Parathyroid adenoma (tissue), 2 donors: ENCODE measurements at regions not wholly inside any gene's neighbourhood (a gene's known extent, or its start where the extent isn't known, plus 50 kb on each side); places are given as distances from the start of the nearest gene placed in this dataset.
A peak's percentile ranks its signal among the peaks of the same experiment; 100 is the strongest.

Experiments used
- H2AFZ ChIP-seq: fragments of 300-600 bp; sonication (generic); one replicate; pipeline ENCODE4 v1.7.0; 2017; ENCODE audit warnings: antibody characterized with exemption, mild to moderate bottlenecking
- H3K27ac ChIP-seq: fragments of 300-600 bp; sonication (generic); one replicate; pipeline ENCODE4 v1.7.0; 2017
- H3K27me3 ChIP-seq: fragments of 300-600 bp; sonication (generic); one replicate; pipeline ENCODE4 v1.7.0; 2017; ENCODE audit warnings: low read length; ENCODE audit not compliant: control insufficient read depth, insufficient read depth
- H3K36me3 ChIP-seq: fragments of 300-600 bp; sonication (generic); one replicate; pipeline ENCODE4 v1.7.0; 2017; ENCODE audit warnings: low read length; ENCODE audit not compliant: control insufficient read depth, insufficient read depth
- H3K4me1 ChIP-seq: fragments of 300-600 bp; sonication (generic); one replicate; pipeline ENCODE4 v1.7.0; 2017; ENCODE audit warnings: control low read depth
- H3K4me2 ChIP-seq: fragments of 300-600 bp; sonication (generic); one replicate; pipeline ENCODE4 v1.7.0; 2017; ENCODE audit warnings: low read length
- H3K4me3 ChIP-seq: fragments of 300-600 bp; sonication (generic); one replicate; pipeline ENCODE4 v1.7.0; 2017; ENCODE audit warnings: low read depth, low read length
- H3K79me2 ChIP-seq: fragments of 300-600 bp; sonication (generic); one replicate; pipeline ENCODE4 v1.7.0; 2017; ENCODE audit warnings: control low read depth
- H3K9ac ChIP-seq: fragments of 300-600 bp; sonication (generic); one replicate; pipeline ENCODE4 v1.7.0; 2017; ENCODE audit warnings: mild to moderate bottlenecking
- H3K9me3 ChIP-seq: fragments of 300-600 bp; sonication (generic); one replicate; pipeline ENCODE4 v1.7.0; 2017; ENCODE audit warnings: low read length; ENCODE audit not compliant: control insufficient read depth
- TF ChIP-seq, protein P1 (sequence below): fragments of 300-600 bp; sonication (generic); IDR thresholded peaks from one replicate; pipeline ENCODE4 v1.7.0; 2017; ENCODE audit warnings: antibody characterized with exemption, mild to moderate bottlenecking
- donor health status: primary hyperparathyroidism.

DNA sequence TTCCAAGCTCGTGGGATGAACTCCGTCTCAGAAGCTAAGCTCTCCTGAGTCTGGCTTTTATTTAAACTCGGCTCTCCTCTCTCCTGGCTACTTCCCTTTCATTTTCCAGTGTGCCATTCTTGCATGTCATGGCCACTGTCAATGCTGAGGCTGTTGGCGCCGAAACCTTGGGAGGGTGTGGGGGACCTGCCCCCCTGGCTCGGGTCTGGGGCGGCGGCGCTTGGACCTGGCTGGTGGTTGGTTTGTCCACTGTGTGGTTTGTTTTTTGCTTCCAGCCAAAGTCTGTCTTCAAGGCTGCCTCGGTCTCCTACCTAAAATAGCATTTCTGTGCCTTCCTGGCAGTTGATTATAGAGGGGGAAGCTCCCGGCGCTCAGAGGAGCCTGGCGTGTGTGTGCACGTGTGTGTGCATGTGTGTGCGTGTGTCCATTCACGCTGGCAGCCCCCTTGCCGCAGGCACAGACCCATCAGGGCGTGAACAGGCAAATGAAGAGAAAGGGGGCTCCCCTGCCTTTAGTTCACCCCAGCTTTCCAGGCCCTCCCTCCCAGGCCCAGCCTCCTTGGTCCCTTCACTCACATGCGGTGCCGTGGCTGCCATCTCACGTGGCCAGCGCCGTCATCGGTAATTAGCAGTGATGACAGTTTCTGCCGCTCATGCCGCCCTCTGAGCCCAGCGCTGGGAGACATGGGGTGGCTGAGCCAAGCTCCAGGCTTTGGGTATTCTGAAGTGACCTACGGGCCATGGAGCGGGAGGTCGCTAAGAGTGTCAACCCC, 179.9 kb downstream of the SEC14L1 start:
- Histone ChIP-seq H3K79me2 (peaks cover 67% of the 10 kb centered on the region), H3K4me2 (peak overlapping the region; percentile 17), H3K9me3 (no peaks in the 10 kb centered on the region), H3K27ac (no peak overlapping the region), H3K9ac (no peak overlapping the region), H2AFZ (no peak overlapping the region), H3K4me1 (peaks cover 25% of the 10 kb centered on the region), H3K27me3 (no peaks in the 10 kb centered on the region), H3K4me3 (no peak overlapping the region), H3K36me3 (no peaks in the 10 kb centered on the region)
- TF ChIP-seq, protein P1, sequence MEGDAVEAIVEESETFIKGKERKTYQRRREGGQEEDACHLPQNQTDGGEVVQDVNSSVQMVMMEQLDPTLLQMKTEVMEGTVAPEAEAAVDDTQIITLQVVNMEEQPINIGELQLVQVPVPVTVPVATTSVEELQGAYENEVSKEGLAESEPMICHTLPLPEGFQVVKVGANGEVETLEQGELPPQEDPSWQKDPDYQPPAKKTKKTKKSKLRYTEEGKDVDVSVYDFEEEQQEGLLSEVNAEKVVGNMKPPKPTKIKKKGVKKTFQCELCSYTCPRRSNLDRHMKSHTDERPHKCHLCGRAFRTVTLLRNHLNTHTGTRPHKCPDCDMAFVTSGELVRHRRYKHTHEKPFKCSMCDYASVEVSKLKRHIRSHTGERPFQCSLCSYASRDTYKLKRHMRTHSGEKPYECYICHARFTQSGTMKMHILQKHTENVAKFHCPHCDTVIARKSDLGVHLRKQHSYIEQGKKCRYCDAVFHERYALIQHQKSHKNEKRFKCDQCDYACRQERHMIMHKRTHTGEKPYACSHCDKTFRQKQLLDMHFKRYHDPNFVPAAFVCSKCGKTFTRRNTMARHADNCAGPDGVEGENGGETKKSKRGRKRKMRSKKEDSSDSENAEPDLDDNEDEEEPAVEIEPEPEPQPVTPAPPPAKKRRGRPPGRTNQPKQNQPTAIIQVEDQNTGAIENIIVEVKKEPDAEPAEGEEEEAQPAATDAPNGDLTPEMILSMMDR = no peak

DNA sequence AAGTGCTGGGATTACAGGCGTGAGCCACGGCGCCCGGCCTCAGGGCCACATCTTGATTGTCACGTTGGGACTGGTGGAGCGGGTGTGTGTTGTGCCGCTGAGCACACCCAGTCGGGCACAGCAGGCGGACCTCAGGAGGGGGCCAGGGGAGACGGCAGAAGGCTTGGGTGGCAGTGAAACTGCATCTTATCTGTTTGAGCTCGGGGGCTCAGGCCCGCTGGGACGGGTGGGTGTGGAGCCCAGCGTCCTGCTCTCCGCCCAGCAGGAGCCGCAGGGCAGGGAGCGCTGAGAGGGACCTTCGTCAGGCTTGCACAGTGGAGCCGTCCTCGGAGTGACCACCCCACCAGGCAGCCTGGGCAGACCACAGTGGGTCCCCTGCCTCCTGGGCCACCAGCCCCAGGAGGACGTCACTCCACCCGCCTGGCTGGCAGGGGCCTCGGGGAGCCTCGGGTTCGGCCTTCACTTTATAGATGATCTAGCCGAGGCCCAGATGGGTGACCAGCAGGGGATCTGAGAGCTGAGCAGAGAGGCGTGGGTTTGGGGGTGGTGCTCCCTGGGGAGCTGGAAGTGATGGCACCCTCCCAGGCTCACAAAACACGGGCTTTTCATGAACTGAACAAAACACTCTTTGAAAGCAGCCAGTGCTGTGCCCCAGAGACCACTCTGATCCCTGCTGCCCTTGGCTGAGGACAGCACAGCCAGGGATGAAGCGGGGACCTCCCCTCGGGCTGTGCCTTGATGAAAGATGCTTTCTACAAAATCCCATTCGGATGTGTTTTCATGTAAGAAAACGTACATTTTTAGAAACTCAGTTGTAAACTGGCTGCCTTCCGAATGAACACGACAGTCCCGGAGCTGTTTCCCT, 181.1 kb downstream of the SEC14L1 start:
- Histone ChIP-seq H3K79me2 (peaks cover 67% of the 10 kb centered on the region), H3K27me3 (no peaks in the 10 kb centered on the region), H3K4me2 (peak overlapping the region; percentile 48), H3K9me3 (no peaks in the 10 kb centered on the region), H2AFZ (no peak overlapping the region), H3K36me3 (no peaks in the 10 kb centered on the region), H3K27ac (peak overlapping the region; percentile 85), H3K4me3 (no peak overlapping the region), H3K4me1 (peaks cover 25% of the 10 kb centered on the region), H3K9ac (no peak overlapping the region)
- TF ChIP-seq, protein P1 = no peak

DNA sequence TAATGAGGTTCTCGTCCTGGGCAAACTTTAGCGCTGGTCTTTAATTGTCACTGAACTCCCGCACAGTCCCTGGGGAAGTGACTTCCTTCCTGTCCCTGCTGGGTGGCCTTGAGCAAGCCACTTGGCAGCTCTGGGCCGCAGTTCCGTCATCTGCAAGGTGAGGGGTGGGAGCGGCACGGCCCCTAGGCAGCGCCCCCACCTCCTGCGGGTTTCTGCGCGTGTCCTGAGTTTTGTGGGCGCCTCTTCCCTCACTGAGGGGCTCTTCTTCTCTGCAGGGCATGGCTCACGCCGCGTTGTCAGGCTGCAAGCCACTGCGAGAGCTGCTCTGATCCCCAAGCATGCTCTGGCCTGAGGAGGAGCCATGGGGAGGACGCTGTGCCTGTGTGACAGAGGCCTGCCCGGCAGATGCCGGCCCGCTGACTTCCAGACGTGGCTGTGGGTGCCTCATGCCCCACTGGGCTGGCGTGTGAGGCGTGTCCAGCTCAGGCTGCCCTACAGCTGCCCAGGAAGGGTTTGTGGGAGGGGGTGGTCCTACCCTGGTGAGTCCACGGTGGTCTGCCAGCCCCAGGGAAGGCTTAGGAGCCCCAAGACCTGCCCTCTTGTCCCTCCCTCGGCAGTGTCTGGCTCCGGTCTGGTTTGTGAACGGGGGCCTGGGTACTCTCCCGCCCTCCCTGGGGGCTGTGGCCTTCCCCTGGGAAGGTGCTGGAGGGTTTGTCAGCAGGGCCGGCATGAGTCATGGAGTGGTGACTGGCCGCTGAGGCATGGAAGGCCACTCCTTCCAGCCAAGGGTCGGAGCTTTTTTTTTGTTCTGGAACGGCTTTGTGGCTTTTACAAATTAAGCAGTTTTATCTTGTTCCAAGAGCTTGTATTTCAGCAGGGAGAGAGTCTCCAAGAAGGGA, 182.0 kb downstream of the SEC14L1 start:
- no peak overlapping the region for H3K9ac ChIP-seq
- H3K9me3 ChIP-seq = no peaks in the 10 kb centered on the region
- H2AFZ ChIP-seq = peak overlapping the region; percentile 59
- no peaks in the 10 kb centered on the region for H3K27me3 ChIP-seq
- H3K36me3 ChIP-seq = no peaks in the 10 kb centered on the region
- H3K4me3 ChIP-seq = no peak overlapping the region
- peak overlapping the region; percentile 85 for H3K27ac ChIP-seq
- H3K4me2 ChIP-seq = peak overlapping the region; percentile 48
- H3K4me1 ChIP-seq = peaks cover 31% of the 10 kb centered on the region
- TF ChIP-seq, protein P1 = no peak
- peaks cover 71% of the 10 kb centered on the region for H3K79me2 ChIP-seq

DNA sequence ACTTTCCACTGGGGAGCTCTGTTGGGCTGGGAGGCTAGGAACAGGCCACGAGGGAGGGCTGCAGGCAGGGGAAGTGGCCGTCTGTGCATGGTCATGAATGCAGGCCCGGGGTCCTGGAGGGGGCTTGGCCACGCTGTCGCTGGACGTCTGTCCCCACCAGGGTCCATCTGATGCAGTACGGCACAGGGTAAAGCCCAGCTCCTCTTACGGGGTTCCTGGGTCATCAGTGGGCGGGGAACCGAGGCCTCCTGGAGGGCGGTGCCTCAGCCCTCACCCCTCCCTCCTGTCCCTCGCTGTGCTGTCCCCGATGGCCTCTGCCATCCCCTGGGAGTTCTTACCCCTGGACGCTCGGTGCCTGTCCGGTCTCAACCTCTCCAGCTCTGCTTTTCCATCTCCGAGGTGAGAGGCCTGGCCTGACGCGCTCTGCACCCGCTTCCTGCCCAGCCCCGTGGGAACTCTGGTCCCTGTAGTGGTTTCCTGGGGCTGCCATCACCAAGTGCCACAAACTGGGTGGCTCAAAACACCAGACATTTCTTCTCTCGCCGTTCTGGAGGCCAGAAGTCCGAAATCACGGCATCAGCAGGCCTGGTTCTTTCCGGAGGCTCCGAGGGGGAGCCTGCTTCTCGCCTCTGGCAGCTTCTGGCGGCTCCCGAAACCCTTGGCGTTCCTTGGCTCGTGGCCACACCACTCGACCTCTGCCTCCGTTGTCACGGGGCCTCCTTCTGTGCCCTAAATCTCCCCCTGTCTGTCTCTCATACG, 182.8 kb downstream of the SEC14L1 start:
- H3K27me3 ChIP-seq = no peaks in the 10 kb centered on the region
- H3K36me3 ChIP-seq = no peaks in the 10 kb centered on the region
- TF ChIP-seq, protein P1 = no peak
- peaks cover 31% of the 10 kb centered on the region for H3K4me1 ChIP-seq
- no peak overlapping the region for H3K9ac ChIP-seq
- H3K4me2 ChIP-seq = peak overlapping the region; percentile 10
- no peaks in the 10 kb centered on the region for H3K9me3 ChIP-seq
- peak overlapping the region; percentile 85 for H3K27ac ChIP-seq
- no peak overlapping the region for H3K4me3 ChIP-seq
- peak overlapping the region; percentile 59 for H2AFZ ChIP-seq
- H3K79me2 ChIP-seq = peaks cover 73% of the 10 kb centered on the region
